Prostate gland (tissue), 2 donors: ENCODE measurements at regions not wholly inside any gene's neighbourhood (a gene's known extent, or its start where the extent isn't known, plus 50 kb on each side); places are given as distances from the start of the nearest gene placed in this dataset.

Experiments used
- DNase-seq: peaks from one replicate; pipeline ENCODE4 v3.0.0-alpha.2; 2019; ENCODE audit warnings: low spot score
- H3K27ac ChIP-seq, 2 donors: fragments of 200-600 bp; sonication (generic); 2 replicates each; pipeline ENCODE4 v1.5.1; 2017 to 2019
- H3K27me3 ChIP-seq: fragments of 200-600 bp; sonication (generic); replicated peaks from 2 replicates; pipeline ENCODE4 v1.5.1; 2019; ENCODE audit not compliant: insufficient read depth
- H3K36me3 ChIP-seq, 2 donors: fragments of 200-600 bp; sonication (generic); 1 replicate in 1 of 2; 2 replicates in 1 of 2; pipeline versions ENCODE4 v1.5.1 to v1.8.1; 2017 to 2019
- H3K4me1 ChIP-seq: fragments of 200-600 bp; sonication (generic); replicated peaks from 2 replicates; pipeline ENCODE4 v1.5.1; 2019
- H3K4me3 ChIP-seq, 2 donors: fragments of 200-600 bp; sonication (generic); 2 replicates each; pipeline ENCODE4 v1.5.1; 2017 to 2019
- H3K9me3 ChIP-seq: fragments of 200-600 bp; sonication (generic); 2 replicates; pipeline ENCODE4 v1.5.1; 2017
- CTCF ChIP-seq, 4 experiments: fragments of 200-600 bp in 2 of 4; fragments of 450-650 bp in 2 of 4; sonication (generic) in 2 of 4; IDR thresholded peaks; 1 replicate in 3 of 4; 2 replicates in 1 of 4; pipeline ENCODE4 v1.5.1; 2016 to 2019; ENCODE audit warnings: antibody characterized with exemption in 4 of 4, mild to moderate bottlenecking in 2 of 4, moderate library complexity in 2 of 4
- POLR2A ChIP-seq: fragments of 450-650 bp; IDR thresholded peaks from one replicate; pipeline ENCODE4 v1.6.1; 2016; ENCODE audit warnings: antibody characterized with exemption, mild to moderate bottlenecking
- POLR2AphosphoS5 ChIP-seq: sonication (generic); formaldehyde crosslinking; IDR thresholded peaks from one replicate; pipeline ENCODE4 v1.6.1; 2017; ENCODE audit warnings: antibody characterized with exemption
- WGBS: methylation state at CpG from one replicate; pipeline ENCODE4 v1.1.5; 2018; 5-methylcytosine and 5-hydroxymethylcytosine counted together
- intact Hi-C: fragments of 100-400 bp; cut with DNase I; formaldehyde crosslinking; loops from one replicate; pipeline ENCODE4 v1.14.2; 2022

- Histone ChIP-seq H3K4me1 (no peaks in the 10 kb centered on the region), H3K36me3 (no peaks in the 10 kb centered on the region), H3K9me3 (no peaks in the 10 kb centered on the region), H3K27ac (no peak overlapping the region), H3K4me3 (no peak overlapping the region), H3K27me3 (no peaks in the 10 kb centered on the region)
- intact Hi-C loops, result no loop called here
- no peak for DNase-seq
- WGBS, result 90% methylated on average over 1 of the region's 1 CpG
- TF ChIP-seq POLR2AphosphoS5 (no peak), POLR2A (no peak), CTCF (IDR thresholded peaks at IDR 0.05) (no peak)
Measured at GRCh38 chr13:97873398-97873797, 80.1 kb upstream of the IPO5 start.

GRCh38 chr13:97875218-97875617 lies 78.3 kb upstream of the IPO5 start:
- Histone ChIP-seq H3K36me3 (no peaks in the 10 kb centered on the region), H3K4me3 (no peak overlapping the region), H3K27ac (no peak overlapping the region), H3K4me1 (no peaks in the 10 kb centered on the region), H3K9me3 (no peaks in the 10 kb centered on the region), H3K27me3 (no peaks in the 10 kb centered on the region)
- intact Hi-C loops, result no loop called here
- TF ChIP-seq POLR2AphosphoS5, result no peak
- TF ChIP-seq CTCF (IDR thresholded peaks at IDR 0.05), result no peak
- TF ChIP-seq POLR2A, result no peak
- DNase-seq, result no peak
- 83% methylated on average over 9 of the region's 9 CpGs for WGBS

GRCh38 chr13:97875911-97876310 lies 77.6 kb upstream of the IPO5 start:
- Histone ChIP-seq H3K36me3 (no peaks in the 10 kb centered on the region), H3K27me3 (no peaks in the 10 kb centered on the region), H3K27ac (no peak overlapping the region), H3K9me3 (no peaks in the 10 kb centered on the region), H3K4me1 (no peaks in the 10 kb centered on the region), H3K4me3 (peak overlapping the region in 1 of 2 donors; percentile 16)
- DNase-seq, result no peak
- 50% methylated on average over 7 of the region's 7 CpGs for WGBS
- TF ChIP-seq POLR2A (no peak), POLR2AphosphoS5 (no peak), CTCF (IDR thresholded peaks at IDR 0.05) (no peak)
- intact Hi-C loops, result no loop called here

GRCh38 chr13:97878431-97879375 lies 74.8 kb upstream of the IPO5 start:
- no peak overlapping the region for H3K27ac ChIP-seq
- H3K36me3 ChIP-seq, result no peaks in the 10 kb centered on the region
- no peak for TF ChIP-seq CTCF (IDR thresholded peaks at IDR 0.05)
- TF ChIP-seq POLR2A, result no peak
- TF ChIP-seq POLR2AphosphoS5, result no peak
- no peak overlapping the region for H3K4me3 ChIP-seq
- intact Hi-C loops, result no loop called here
- no peaks in the 10 kb centered on the region for H3K27me3 ChIP-seq
- no peaks in the 10 kb centered on the region for H3K9me3 ChIP-seq
- no peaks in the 10 kb centered on the region for H3K4me1 ChIP-seq
- DNase-seq, result no peak
- 81% methylated on average over 9 of the region's 9 CpGs for WGBS
